Stomach (tissue), 8 donors: ENCODE measurements at regions not wholly inside any gene's neighbourhood (a gene's known extent, or its start where the extent isn't known, plus 50 kb on each side); places are given as distances from the start of the nearest gene placed in this dataset.

Experiments used
- DNase-seq, 2 donors: peaks; one replicate each; pipeline versions ENCODE4 v3.0.0 to v3.0.0-alpha.2; 2013 to 2019
- H3K27ac ChIP-seq, 5 donors: fragments of 200-600 bp in 4 of 5; sonication (generic) in 4 of 5; one replicate each; pipeline ENCODE4 v1.5.1; 2013 to 2019; ENCODE audit warnings: mild to moderate bottlenecking in 1 of 5, moderate library complexity in 1 of 5
- H3K27me3 ChIP-seq, 3 donors: fragments of 200-600 bp; sonication (generic); one replicate each; pipeline ENCODE4 v1.5.1; 2017 to 2019; ENCODE audit warnings: mixed run types in 1 of 3
- H3K36me3 ChIP-seq, 4 donors: fragments of 200-600 bp; sonication (generic); 1 replicate in 3 of 4; 2 replicates in 1 of 4; pipeline ENCODE4 v1.5.1; 2016 to 2019
- H3K4me1 ChIP-seq, 4 donors: fragments of 200-600 bp; sonication (generic); one replicate each; pipeline ENCODE4 v1.5.1; 2016 to 2019
- H3K4me3 ChIP-seq, 4 donors: fragments of 200-600 bp; sonication (generic) in 3 of 4; one replicate each; pipeline ENCODE4 v1.5.1; 2016 to 2019; ENCODE audit warnings: mild to moderate bottlenecking in 1 of 4
- H3K9me3 ChIP-seq, 4 donors: fragments of 200-600 bp; sonication (generic); one replicate each; pipeline ENCODE4 v1.5.1; 2016 to 2019
- CTCF ChIP-seq, 7 experiments: fragments of 450-650 bp in 4 of 7; fragments of 200-600 bp in 3 of 7; sonication (generic) in 3 of 7; IDR thresholded peaks; one replicate each; pipeline ENCODE4 v1.5.1; 2016 to 2019; ENCODE audit warnings: antibody characterized with exemption in 7 of 7, control low read depth in 2 of 7, mild to moderate bottlenecking in 1 of 7
- EP300 ChIP-seq: sonication (generic); formaldehyde crosslinking; IDR thresholded peaks from one replicate; pipeline ENCODE4 v1.6.1; 2017; ENCODE audit warnings: antibody characterized with exemption
- POLR2A ChIP-seq, 4 donors: fragments of 450-650 bp; IDR thresholded peaks; one replicate each; pipeline ENCODE4 v1.6.1; 2016; ENCODE audit warnings: antibody characterized with exemption in 4 of 4, control low read depth in 2 of 4, mild to moderate bottlenecking in 1 of 4, moderate library complexity in 1 of 4
- POLR2AphosphoS5 ChIP-seq, 3 donors: sonication (generic); formaldehyde crosslinking; IDR thresholded peaks; one replicate each; pipeline ENCODE4 v1.6.1; 2016; ENCODE audit warnings: antibody characterized with exemption in 3 of 3
- WGBS, 5 donors: extraction: QIAGEN DNeasy Blood & Tissue Kit in 3 of 5; methylation state at CpG; one replicate each; pipeline versions ENCODE4 v1.1.5 to v1.1.7; 2013 to 2018; 5-methylcytosine and 5-hydroxymethylcytosine counted together
- intact Hi-C: fragments of 100-400 bp; cut with DNase I; formaldehyde crosslinking; loops from one replicate; pipeline ENCODE4 v1.15.1; 2023; ENCODE audit warnings: low total_unique reads
- donor health status: healthy with polysubstance abuse.
- donor health status: Bipolar disorder and iron deficiency.
- donor health status: healthy.

GRCh38 chr10:43949351-43949750 lies 300.7 kb upstream of the ZNF32 start:
- Histone ChIP-seq H3K27ac (no peak overlapping the region), H3K4me1 (no peaks in the 10 kb centered on the region), H3K4me3 (no peak overlapping the region), H3K9me3 (no peaks in the 10 kb centered on the region), H3K36me3 (no peaks in the 10 kb centered on the region), H3K27me3 (no peaks in the 10 kb centered on the region)
- WGBS, 5 donors: 65 to 76% (median 72%) methylated on average over 4 of the region's 4 CpGs
- TF ChIP-seq EP300: no peak
- no peak for TF ChIP-seq CTCF (IDR thresholded peaks at IDR 0.05)
- TF ChIP-seq POLR2A (IDR thresholded peaks at IDR 0.05): no peak
- no peak for TF ChIP-seq POLR2AphosphoS5 (IDR thresholded peaks at IDR 0.05)
- intact Hi-C loops: no loop called here
- no peak for DNase-seq

- no peaks in the 10 kb centered on the region for H3K9me3 ChIP-seq
- H3K27ac ChIP-seq: no peak overlapping the region
- no peaks in the 10 kb centered on the region for H3K36me3 ChIP-seq
- 91 to 94% (median 93%) methylated on average over 10 of the region's 10 CpGs for WGBS, 5 donors
- peaks cover 0 to 14% (median 12%) of the 10 kb centered on the region in 4 donors for H3K4me1 ChIP-seq
- TF ChIP-seq EP300 (no peak), CTCF (IDR thresholded peaks at IDR 0.05) (no peak), POLR2A (IDR thresholded peaks at IDR 0.05) (no peak), POLR2AphosphoS5 (IDR thresholded peaks at IDR 0.05) (no peak)
- no peaks in the 10 kb centered on the region for H3K27me3 ChIP-seq
- intact Hi-C loops: no loop called here
- no peak overlapping the region for H3K4me3 ChIP-seq
- DNase-seq: no peak
Measured at GRCh38 chr10:43946445-43946844, 297.8 kb upstream of the ZNF32 start.

GRCh38 chr10:43945908-43946307 lies 297.2 kb upstream of the ZNF32 start:
- 83 to 88% (median 86%) methylated on average over 4 of the region's 4 CpGs for WGBS, 5 donors
- Histone ChIP-seq H3K4me1 (peaks cover 0 to 19% (median 17%) of the 10 kb centered on the region in 4 donors), H3K9me3 (no peaks in the 10 kb centered on the region), H3K4me3 (no peak overlapping the region), H3K36me3 (no peaks in the 10 kb centered on the region), H3K27ac (no peak overlapping the region), H3K27me3 (no peaks in the 10 kb centered on the region)
- TF ChIP-seq CTCF (IDR thresholded peaks at IDR 0.05) (no peak), POLR2A (IDR thresholded peaks at IDR 0.05) (no peak), EP300 (no peak), POLR2AphosphoS5 (IDR thresholded peaks at IDR 0.05) (no peak)
- intact Hi-C loops: no loop called here
- peak in 1 of 2 donors; percentile 14 for DNase-seq

GRCh38 chr10:43945094-43945730 lies 296.5 kb upstream of the ZNF32 start:
- 85 to 95% (median 91%) methylated on average over 8 of the region's 8 CpGs for WGBS, 5 donors

More at GRCh38 chr10:43945094-43945730, 296.5 kb upstream of the ZNF32 start:
- Histone ChIP-seq H3K4me1 (peaks cover 0 to 26% (median 24%) of the 10 kb centered on the region in 4 donors), H3K27me3 (no peaks in the 10 kb centered on the region), H3K36me3 (no peaks in the 10 kb centered on the region), H3K9me3 (no peaks in the 10 kb centered on the region), H3K4me3 (no peak overlapping the region), H3K27ac (no peak overlapping the region)
- intact Hi-C loops: no loop called here
- TF ChIP-seq POLR2A (IDR thresholded peaks at IDR 0.05) (no peak), EP300 (no peak), POLR2AphosphoS5 (IDR thresholded peaks at IDR 0.05) (no peak), CTCF (IDR thresholded peaks at IDR 0.05) (no peak)
- DNase-seq: peak in 1 of 2 donors; percentile 17
